ENCODE measurements at regions not wholly inside any gene's neighbourhood (a gene's known extent, or its start where the extent isn't known, plus 50 kb on each side); places are given as distances from the start of the nearest gene placed in this dataset.
"Not testable (repeated sequence)": the region's sequence is repeated elsewhere in the genome, so short reads cannot be mapped to it uniquely, and the experiment has no call there.

GRCh38 chr5:148744380-148744779, 82.0 kb upstream of the ADRB2 start:
- DNase-seq: not testable (repeated sequence)

GRCh38 chr5:148746826-148747535, 79.4 kb upstream of the ADRB2 start:
- DNase-seq: no peak

- DNase-seq: no peak
Observed at GRCh38 chr5:148747536-148747906, 78.9 kb upstream of the ADRB2 start.

GRCh38 chr5:148748702-148749392, 77.6 kb upstream of the ADRB2 start:
- DNase-seq: no peak

- no peak for DNase-seq
Observed at GRCh38 chr5:148750614-148751013, 75.8 kb upstream of the ADRB2 start.

- no peak for DNase-seq
Observed at GRCh38 chr5:148751025-148751424, 75.4 kb upstream of the ADRB2 start.

- not testable (repeated sequence) for DNase-seq
Observed at GRCh38 chr5:148752375-148752774, 74.0 kb upstream of the ADRB2 start.

- DNase-seq: no peak
Observed at GRCh38 chr5:148759101-148759500, 67.3 kb upstream of the ADRB2 start.

GRCh38 chr5:148760945-148761638, 65.3 kb upstream of the ADRB2 start:
- no peak for DNase-seq

- DNase-seq: no peak
Observed at GRCh38 chr5:148763996-148764395, 62.4 kb upstream of the ADRB2 start.

GRCh38 chr5:148765061-148765460, 61.4 kb upstream of the ADRB2 start:
- DNase-seq: no peak

- DNase-seq: no peak
Observed at GRCh38 chr5:148768806-148769415, 57.5 kb upstream of the ADRB2 start.

- DNase-seq: no peak
Observed at GRCh38 chr5:148769941-148770340, 56.5 kb upstream of the ADRB2 start.

GRCh38 chr5:148774313-148774712, 52.1 kb upstream of the ADRB2 start:
- DNase-seq: no peak

GRCh38 chr5:148776261-148776660, 50.1 kb upstream of the ADRB2 start:
- DNase-seq: no peak
